ENCODE measurements at regions not wholly inside any gene's neighbourhood (a gene's known extent, or its start where the extent isn't known, plus 50 kb on each side); places are given as distances from the start of the nearest gene placed in this dataset.

DNA sequence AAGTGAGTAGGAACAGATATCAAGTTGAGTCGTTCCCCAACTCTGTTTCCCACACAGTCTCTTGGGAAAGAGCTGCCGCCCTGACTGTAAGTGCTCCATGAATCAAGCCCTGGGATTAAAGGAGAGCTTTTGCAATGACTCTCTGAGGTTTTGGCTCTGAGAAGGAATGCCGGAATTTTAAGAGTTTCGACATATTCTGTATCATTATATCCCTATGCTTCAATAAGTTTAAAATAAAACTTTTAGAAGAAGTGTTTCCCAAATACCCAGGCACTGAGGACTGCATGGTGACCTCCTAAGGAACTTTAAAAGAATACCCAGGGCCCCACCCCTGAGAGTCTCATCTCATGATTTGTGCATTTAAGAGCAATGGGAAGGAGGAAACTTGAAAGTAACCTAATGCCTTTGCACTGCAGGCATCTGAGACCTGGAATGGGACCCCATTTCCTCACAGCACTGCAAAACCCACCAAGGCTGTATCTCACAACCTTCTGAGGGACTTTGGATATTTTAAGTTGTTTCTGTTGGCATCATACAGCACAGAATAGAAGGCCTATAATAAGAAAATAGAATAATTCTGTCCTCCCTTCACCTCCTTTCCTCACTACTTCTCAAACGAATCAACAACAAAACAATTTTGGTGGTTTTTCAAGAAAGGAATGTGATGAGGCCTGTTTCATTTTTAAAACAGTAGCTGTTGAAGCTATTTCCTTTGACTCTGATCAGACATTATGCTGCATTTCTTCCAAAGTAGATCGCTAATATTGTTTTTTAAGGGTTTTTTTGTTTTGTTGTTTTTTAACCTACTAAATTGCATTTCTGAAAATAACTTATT lies 121.2 kb downstream of the GASK1B start:
- no peaks in the 10 kb centered on the region for H3K9me3 ChIP-seq (ENCODE audit: control insufficient read depth in 2 of 2, low read length in 2 of 2)
- Mint-ChIP-seq H3K9me3 (peaks cover 0 to 6% (median 3%) of the 10 kb centered on the region in 7 donors), H3K36me3 (no peaks in the 10 kb centered on the region), H3K4me1 (no peaks in the 10 kb centered on the region), H3K27me3 (peaks cover 4% of the 10 kb centered on the region), H3K27ac (no peak overlapping the region), H3K4me3 (no peak overlapping the region)
- H3K36me3 ChIP-seq (ENCODE audit: control insufficient read depth, insufficient read depth, low read length) = no peaks in the 10 kb centered on the region
- ATAC-seq (ENCODE audit: low read depth in 2 of 2) (no peak), DNase-seq (no peak)
- no peaks in the 10 kb centered on the region for H3K27me3 ChIP-seq (ENCODE audit: control insufficient read depth, insufficient read depth, low read length)
- no peak overlapping the region for H3K4me3 ChIP-seq (ENCODE audit: low read depth, low read length)
- H3K4me1 ChIP-seq (ENCODE audit: control insufficient read depth, insufficient read depth, low read length, poor library complexity, severe bottlenecking) = no peaks in the 10 kb centered on the region
- H3K27ac ChIP-seq (ENCODE audit: insufficient read depth, low read length, poor library complexity, severe bottlenecking) = no peak overlapping the region

DNA sequence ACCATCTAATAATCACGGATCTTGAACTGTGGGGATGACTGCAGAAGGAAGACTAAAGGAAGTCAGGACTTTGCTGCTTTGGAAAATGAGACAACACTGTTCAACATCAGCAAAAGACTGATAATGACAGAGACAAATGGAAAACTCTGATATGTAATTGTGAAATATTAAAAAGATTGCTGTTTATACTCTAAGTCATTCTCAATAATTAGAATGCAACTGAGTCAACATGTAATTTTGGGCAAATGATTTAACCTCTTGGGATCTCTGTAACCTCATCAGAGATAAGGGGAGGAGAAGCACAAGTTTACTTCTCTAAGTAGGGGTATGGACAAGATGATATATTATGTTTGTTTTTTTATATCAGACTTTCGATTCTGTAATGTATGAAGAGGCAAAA lies 121.9 kb downstream of the GASK1B start:
- no peak overlapping the region for H3K4me3 ChIP-seq (ENCODE audit: low read depth, low read length)
- no peaks in the 10 kb centered on the region for H3K36me3 ChIP-seq (ENCODE audit: control insufficient read depth, insufficient read depth, low read length)
- H3K27me3 Mint-ChIP-seq = peaks cover 4% of the 10 kb centered on the region
- H3K27ac ChIP-seq (ENCODE audit: insufficient read depth, low read length, poor library complexity, severe bottlenecking) = no peak overlapping the region
- no peaks in the 10 kb centered on the region for H3K4me1 ChIP-seq (ENCODE audit: control insufficient read depth, insufficient read depth, low read length, poor library complexity, severe bottlenecking)
- no peaks in the 10 kb centered on the region for H3K27me3 ChIP-seq (ENCODE audit: control insufficient read depth, insufficient read depth, low read length)
- DNase-seq = no peak
- peaks cover 0 to 6% (median 3%) of the 10 kb centered on the region in 7 donors for H3K9me3 Mint-ChIP-seq
- no peaks in the 10 kb centered on the region for H3K9me3 ChIP-seq (ENCODE audit: control insufficient read depth in 2 of 2, low read length in 2 of 2)
- no peak overlapping the region for H3K4me3 Mint-ChIP-seq
- no peak overlapping the region for H3K27ac Mint-ChIP-seq
- no peaks in the 10 kb centered on the region for H3K36me3 Mint-ChIP-seq
- H3K4me1 Mint-ChIP-seq = no peaks in the 10 kb centered on the region
- no peak for ATAC-seq (ENCODE audit: low read depth in 2 of 2)

DNA sequence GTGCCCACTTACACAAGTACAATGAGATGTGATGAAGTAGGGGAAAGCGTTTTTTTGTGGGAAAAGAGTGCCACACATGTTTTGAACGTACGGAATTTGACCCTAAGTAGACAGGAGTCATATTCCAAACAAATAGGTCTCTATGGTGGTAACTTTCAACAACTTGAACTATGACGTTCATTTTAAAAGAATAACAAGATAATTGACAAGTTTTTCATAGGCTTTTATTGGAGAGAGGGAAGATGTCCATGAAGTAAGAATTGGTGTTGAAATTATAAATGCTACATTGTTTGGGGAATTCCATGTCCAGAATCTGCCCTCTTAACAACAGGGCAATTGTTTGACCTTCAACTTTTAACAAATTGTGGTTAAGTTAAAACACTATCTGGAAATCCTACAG lies 126.5 kb downstream of the GASK1B start:
- Mint-ChIP-seq H3K36me3 (no peaks in the 10 kb centered on the region), H3K4me3 (no peak overlapping the region), H3K27ac (no peak overlapping the region), H3K9me3 (peaks cover 0 to 13% (median 4%) of the 10 kb centered on the region in 7 donors), H3K4me1 (no peaks in the 10 kb centered on the region), H3K27me3 (no peaks in the 10 kb centered on the region)
- DNase-seq (no peak), ATAC-seq (ENCODE audit: low read depth in 2 of 2) (no peak)
- H3K4me1 ChIP-seq (ENCODE audit: control insufficient read depth, insufficient read depth, low read length, poor library complexity, severe bottlenecking) = no peaks in the 10 kb centered on the region
- no peaks in the 10 kb centered on the region for H3K9me3 ChIP-seq (ENCODE audit: control insufficient read depth in 2 of 2, low read length in 2 of 2)
- H3K36me3 ChIP-seq (ENCODE audit: control insufficient read depth, insufficient read depth, low read length) = no peaks in the 10 kb centered on the region
- no peak overlapping the region for H3K27ac ChIP-seq (ENCODE audit: insufficient read depth, low read length, poor library complexity, severe bottlenecking)
- H3K4me3 ChIP-seq (ENCODE audit: low read depth, low read length) = no peak overlapping the region
- H3K27me3 ChIP-seq (ENCODE audit: control insufficient read depth, insufficient read depth, low read length) = no peaks in the 10 kb centered on the region

DNA sequence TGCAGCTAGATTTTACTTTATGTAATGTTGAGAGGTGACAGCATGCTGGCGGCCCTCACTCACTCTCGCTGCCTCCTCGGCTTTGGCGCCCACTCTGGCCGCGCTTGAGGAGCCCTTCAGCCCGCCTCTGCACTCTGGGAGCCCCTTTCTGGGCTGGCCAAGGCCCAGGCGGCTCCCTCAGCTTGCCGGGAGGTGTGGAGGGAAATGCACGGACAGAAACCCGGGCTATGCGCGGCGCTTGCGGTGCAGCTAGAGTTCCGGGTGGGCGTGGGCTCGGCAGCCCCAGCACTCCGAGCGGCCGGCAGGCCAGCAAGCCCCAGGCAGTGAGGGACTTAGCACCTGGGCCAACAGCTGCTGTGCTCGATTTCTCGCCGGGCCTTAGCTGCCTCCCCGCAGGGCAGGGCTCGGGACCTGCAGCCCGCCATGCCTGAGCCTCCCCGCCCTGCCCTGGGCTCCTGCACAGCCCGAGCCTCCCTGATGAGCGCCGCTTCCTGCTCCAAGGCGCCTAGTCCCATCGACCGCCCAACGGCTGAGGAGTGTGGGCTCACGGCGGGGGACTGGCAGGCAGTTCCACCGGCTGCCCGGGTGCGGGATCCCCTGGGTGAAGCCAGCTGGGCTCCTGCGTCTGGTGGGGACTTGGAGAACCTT lies 128.7 kb downstream of the GASK1B start:
- Histone ChIP-seq H3K9me3 (ENCODE audit: control insufficient read depth in 2 of 2, low read length in 2 of 2) (peaks cover 0 to under 1% of the 10 kb centered on the region in 2 experiments), H3K27me3 (ENCODE audit: control insufficient read depth, insufficient read depth, low read length) (no peaks in the 10 kb centered on the region), H3K4me1 (ENCODE audit: control insufficient read depth, insufficient read depth, low read length, poor library complexity, severe bottlenecking) (no peaks in the 10 kb centered on the region), H3K27ac (ENCODE audit: insufficient read depth, low read length, poor library complexity, severe bottlenecking) (no peak overlapping the region), H3K36me3 (ENCODE audit: control insufficient read depth, insufficient read depth, low read length) (no peaks in the 10 kb centered on the region), H3K4me3 (ENCODE audit: low read depth, low read length) (no peak overlapping the region)
- no peak overlapping the region for H3K27ac Mint-ChIP-seq
- ATAC-seq (ENCODE audit: low read depth in 2 of 2) = no peak
- H3K4me3 Mint-ChIP-seq = no peak overlapping the region
- peaks cover under 1 to 25% (median 8%) of the 10 kb centered on the region in 7 donors for H3K9me3 Mint-ChIP-seq
- no peak for DNase-seq
- no peaks in the 10 kb centered on the region for H3K4me1 Mint-ChIP-seq
- no peaks in the 10 kb centered on the region for H3K36me3 Mint-ChIP-seq
- no peaks in the 10 kb centered on the region for H3K27me3 Mint-ChIP-seq

DNA sequence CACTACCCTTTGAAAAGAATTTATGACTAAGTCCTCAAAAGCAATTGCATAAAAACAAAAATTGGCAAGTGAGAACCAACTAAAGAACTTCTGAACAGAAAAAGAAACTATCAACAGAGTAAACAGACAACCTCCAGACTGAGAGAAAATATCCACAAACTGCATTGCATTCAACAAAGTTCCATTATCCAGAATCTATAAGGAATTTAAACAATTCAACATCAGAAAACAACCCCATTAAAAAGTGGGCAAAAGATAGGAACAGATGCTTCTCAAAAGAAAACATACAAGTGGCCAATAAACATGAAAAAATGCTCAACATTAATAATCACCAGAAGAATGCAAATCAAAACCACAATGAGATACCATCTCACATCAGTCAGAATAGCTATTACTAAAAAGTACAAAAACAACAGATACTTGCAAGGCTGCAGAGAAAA lies 130.2 kb downstream of the GASK1B start:
- Histone ChIP-seq H3K27me3 (ENCODE audit: control insufficient read depth, insufficient read depth, low read length) (no peaks in the 10 kb centered on the region), H3K4me3 (ENCODE audit: low read depth, low read length) (no peak overlapping the region), H3K27ac (ENCODE audit: insufficient read depth, low read length, poor library complexity, severe bottlenecking) (no peak overlapping the region), H3K4me1 (ENCODE audit: control insufficient read depth, insufficient read depth, low read length, poor library complexity, severe bottlenecking) (no peaks in the 10 kb centered on the region), H3K36me3 (ENCODE audit: control insufficient read depth, insufficient read depth, low read length) (no peaks in the 10 kb centered on the region), H3K9me3 (ENCODE audit: control insufficient read depth in 2 of 2, low read length in 2 of 2) (peaks cover 3 to 5% of the 10 kb centered on the region in 2 experiments)
- DNase-seq (no peak), ATAC-seq (ENCODE audit: low read depth in 2 of 2) (no peak)
- no peak overlapping the region for H3K27ac Mint-ChIP-seq
- H3K36me3 Mint-ChIP-seq = no peaks in the 10 kb centered on the region
- no peak overlapping the region for H3K4me3 Mint-ChIP-seq
- H3K9me3 Mint-ChIP-seq = peaks cover 0 to 19% (median 8%) of the 10 kb centered on the region in 7 donors
- no peaks in the 10 kb centered on the region for H3K4me1 Mint-ChIP-seq
- H3K27me3 Mint-ChIP-seq = no peaks in the 10 kb centered on the region

DNA sequence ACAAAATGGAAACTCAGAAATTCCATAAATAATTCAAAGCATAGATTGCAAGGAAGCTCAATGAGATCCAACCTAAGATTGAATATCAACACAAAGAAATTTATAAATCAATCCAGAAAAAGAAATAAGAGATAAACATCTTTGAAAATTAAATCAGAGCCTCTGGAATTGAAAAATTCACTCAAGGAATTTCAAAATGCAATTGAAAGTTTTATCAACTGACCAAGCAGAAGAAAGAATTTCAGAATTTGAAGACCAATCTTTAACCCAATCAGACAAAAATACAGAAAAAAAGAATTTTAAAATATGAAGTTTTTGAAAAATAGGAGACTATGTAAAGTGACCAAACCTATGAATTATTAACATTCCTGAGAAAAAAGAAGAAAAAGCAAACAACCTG lies 134.1 kb downstream of the GASK1B start:
- Mint-ChIP-seq H3K36me3 (no peaks in the 10 kb centered on the region), H3K27ac (no peak overlapping the region), H3K4me3 (no peak overlapping the region), H3K4me1 (no peaks in the 10 kb centered on the region), H3K9me3 (peaks cover 0 to 19% (median 11%) of the 10 kb centered on the region in 7 donors), H3K27me3 (no peaks in the 10 kb centered on the region)
- Histone ChIP-seq H3K27me3 (ENCODE audit: control insufficient read depth, insufficient read depth, low read length) (no peaks in the 10 kb centered on the region), H3K27ac (ENCODE audit: insufficient read depth, low read length, poor library complexity, severe bottlenecking) (no peak overlapping the region), H3K4me1 (ENCODE audit: control insufficient read depth, insufficient read depth, low read length, poor library complexity, severe bottlenecking) (no peaks in the 10 kb centered on the region), H3K36me3 (ENCODE audit: control insufficient read depth, insufficient read depth, low read length) (no peaks in the 10 kb centered on the region), H3K4me3 (ENCODE audit: low read depth, low read length) (no peak overlapping the region), H3K9me3 (ENCODE audit: control insufficient read depth in 2 of 2, low read length in 2 of 2) (peaks cover 3 to 5% of the 10 kb centered on the region in 2 experiments)
- no peak for DNase-seq
- no peak for ATAC-seq (ENCODE audit: low read depth in 2 of 2)

DNA sequence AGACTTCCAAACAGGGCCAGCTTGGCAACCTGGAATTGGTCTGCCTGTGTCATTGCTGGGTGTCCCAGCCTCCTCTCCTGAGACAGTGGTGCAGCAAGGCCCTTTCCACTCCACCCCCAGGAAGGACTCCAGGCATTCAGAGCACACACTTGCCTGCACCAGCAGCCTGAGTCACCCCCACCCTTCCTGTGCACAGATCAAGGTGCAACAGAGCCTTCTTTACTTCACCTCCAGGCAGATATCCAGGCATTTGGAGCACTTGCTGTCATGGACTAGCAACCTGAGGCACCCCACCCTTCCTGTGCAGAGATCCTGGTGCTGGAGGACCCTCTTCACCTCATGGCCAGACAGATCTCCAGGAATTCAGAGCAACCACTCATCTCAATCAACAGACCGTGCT lies 135.8 kb downstream of the GASK1B start:
- ATAC-seq (ENCODE audit: low read depth in 2 of 2) (no peak), DNase-seq (no peak)
- no peaks in the 10 kb centered on the region for H3K27me3 Mint-ChIP-seq
- H3K4me1 ChIP-seq (ENCODE audit: control insufficient read depth, insufficient read depth, low read length, poor library complexity, severe bottlenecking) = no peaks in the 10 kb centered on the region
- no peaks in the 10 kb centered on the region for H3K27me3 ChIP-seq (ENCODE audit: control insufficient read depth, insufficient read depth, low read length)
- no peak overlapping the region for H3K4me3 ChIP-seq (ENCODE audit: low read depth, low read length)
- no peak overlapping the region for H3K4me3 Mint-ChIP-seq
- H3K27ac ChIP-seq (ENCODE audit: insufficient read depth, low read length, poor library complexity, severe bottlenecking) = no peak overlapping the region
- no peaks in the 10 kb centered on the region for H3K36me3 Mint-ChIP-seq
- peaks cover 0 to 19% (median 11%) of the 10 kb centered on the region in 7 donors for H3K9me3 Mint-ChIP-seq
- H3K36me3 ChIP-seq (ENCODE audit: control insufficient read depth, insufficient read depth, low read length) = no peaks in the 10 kb centered on the region
- H3K27ac Mint-ChIP-seq = no peak overlapping the region
- H3K4me1 Mint-ChIP-seq = no peaks in the 10 kb centered on the region
- peaks cover 3 to 5% of the 10 kb centered on the region in 2 experiments for H3K9me3 ChIP-seq (ENCODE audit: control insufficient read depth in 2 of 2, low read length in 2 of 2)

Data from CD4-positive, CD25-positive, alpha-beta regulatory T cell (primary cell).